ENCODE measurements at regions not wholly inside any gene's neighbourhood (a gene's known extent, or its start where the extent isn't known, plus 50 kb on each side); places are given as distances from the start of the nearest gene placed in this dataset.

DNA sequence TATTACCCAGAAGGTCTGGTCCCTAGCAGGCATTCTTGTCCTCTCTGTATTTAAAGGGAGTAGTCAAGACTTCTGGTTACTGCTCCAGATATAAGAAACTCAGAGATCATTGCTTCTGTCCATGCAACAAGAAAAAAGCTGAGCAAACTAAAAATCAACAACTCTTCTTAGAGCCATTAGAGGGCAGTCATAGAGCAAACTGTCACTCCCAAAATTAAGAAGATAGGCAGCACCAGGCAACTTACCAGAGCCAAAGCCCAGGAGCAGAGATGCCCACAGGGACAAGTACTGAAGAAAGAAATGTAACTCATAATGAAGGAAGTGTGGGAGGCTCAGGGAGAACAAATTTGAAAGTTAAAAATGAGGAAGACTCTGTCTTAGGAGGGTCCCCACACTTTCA is 472.9 kb upstream of the COBL start:
- TF ChIP-seq CTCF (IDR thresholded peaks at IDR 0.05) (no peak), POLR2A (IDR thresholded peaks at IDR 0.05) (no peak), EP300 (IDR thresholded peaks at IDR 0.05) (no peak), POLR2AphosphoS5 (IDR thresholded peaks at IDR 0.05) (no peak)
